ENCODE measurements at regions not wholly inside any gene's neighbourhood (a gene's known extent, or its start where the extent isn't known, plus 50 kb on each side); places are given as distances from the start of the nearest gene placed in this dataset.

DNA sequence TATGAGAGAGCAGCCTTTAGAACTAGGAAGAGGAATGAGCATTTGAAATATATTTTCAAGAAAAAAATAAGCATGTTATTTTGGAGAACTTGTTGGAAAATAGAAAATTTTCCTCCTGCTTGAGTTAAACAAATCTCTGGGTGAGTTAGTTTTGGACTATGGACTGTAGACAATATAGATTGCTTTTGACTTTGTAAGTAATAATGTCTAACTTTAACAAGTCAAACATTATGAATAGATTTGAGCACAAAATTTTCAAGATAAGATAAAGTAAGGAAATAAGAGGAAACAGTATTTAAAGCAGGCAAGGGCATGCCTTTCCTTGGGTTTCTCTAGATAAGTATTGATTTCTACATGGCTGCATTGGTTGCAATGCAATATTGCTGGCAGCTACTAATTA lies 360.8 kb downstream of the LMO4 start:
- TF ChIP-seq, protein P1, sequence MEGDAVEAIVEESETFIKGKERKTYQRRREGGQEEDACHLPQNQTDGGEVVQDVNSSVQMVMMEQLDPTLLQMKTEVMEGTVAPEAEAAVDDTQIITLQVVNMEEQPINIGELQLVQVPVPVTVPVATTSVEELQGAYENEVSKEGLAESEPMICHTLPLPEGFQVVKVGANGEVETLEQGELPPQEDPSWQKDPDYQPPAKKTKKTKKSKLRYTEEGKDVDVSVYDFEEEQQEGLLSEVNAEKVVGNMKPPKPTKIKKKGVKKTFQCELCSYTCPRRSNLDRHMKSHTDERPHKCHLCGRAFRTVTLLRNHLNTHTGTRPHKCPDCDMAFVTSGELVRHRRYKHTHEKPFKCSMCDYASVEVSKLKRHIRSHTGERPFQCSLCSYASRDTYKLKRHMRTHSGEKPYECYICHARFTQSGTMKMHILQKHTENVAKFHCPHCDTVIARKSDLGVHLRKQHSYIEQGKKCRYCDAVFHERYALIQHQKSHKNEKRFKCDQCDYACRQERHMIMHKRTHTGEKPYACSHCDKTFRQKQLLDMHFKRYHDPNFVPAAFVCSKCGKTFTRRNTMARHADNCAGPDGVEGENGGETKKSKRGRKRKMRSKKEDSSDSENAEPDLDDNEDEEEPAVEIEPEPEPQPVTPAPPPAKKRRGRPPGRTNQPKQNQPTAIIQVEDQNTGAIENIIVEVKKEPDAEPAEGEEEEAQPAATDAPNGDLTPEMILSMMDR (IDR thresholded peaks at IDR 0.05) = no peak
- TF ChIP-seq POLR2AphosphoS5 (IDR thresholded peaks at IDR 0.05; ENCODE audit: low read depth, low read length) = no peak
- TF ChIP-seq TCF7L2 (IDR thresholded peaks at IDR 0.05; ENCODE audit: low read depth, low read length) = no peak
- TF ChIP-seq, protein P2, sequence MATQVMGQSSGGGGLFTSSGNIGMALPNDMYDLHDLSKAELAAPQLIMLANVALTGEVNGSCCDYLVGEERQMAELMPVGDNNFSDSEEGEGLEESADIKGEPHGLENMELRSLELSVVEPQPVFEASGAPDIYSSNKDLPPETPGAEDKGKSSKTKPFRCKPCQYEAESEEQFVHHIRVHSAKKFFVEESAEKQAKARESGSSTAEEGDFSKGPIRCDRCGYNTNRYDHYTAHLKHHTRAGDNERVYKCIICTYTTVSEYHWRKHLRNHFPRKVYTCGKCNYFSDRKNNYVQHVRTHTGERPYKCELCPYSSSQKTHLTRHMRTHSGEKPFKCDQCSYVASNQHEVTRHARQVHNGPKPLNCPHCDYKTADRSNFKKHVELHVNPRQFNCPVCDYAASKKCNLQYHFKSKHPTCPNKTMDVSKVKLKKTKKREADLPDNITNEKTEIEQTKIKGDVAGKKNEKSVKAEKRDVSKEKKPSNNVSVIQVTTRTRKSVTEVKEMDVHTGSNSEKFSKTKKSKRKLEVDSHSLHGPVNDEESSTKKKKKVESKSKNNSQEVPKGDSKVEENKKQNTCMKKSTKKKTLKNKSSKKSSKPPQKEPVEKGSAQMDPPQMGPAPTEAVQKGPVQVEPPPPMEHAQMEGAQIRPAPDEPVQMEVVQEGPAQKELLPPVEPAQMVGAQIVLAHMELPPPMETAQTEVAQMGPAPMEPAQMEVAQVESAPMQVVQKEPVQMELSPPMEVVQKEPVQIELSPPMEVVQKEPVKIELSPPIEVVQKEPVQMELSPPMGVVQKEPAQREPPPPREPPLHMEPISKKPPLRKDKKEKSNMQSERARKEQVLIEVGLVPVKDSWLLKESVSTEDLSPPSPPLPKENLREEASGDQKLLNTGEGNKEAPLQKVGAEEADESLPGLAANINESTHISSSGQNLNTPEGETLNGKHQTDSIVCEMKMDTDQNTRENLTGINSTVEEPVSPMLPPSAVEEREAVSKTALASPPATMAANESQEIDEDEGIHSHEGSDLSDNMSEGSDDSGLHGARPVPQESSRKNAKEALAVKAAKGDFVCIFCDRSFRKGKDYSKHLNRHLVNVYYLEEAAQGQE (IDR thresholded peaks at IDR 0.05; ENCODE audit: insufficient read depth in 1 of 2, low read depth in 2 of 2, low read length in 1 of 2) = no peak

Measured in Panc1 (cell line).